ENCODE measurements at regions not wholly inside any gene's neighbourhood (a gene's known extent, or its start where the extent isn't known, plus 50 kb on each side); places are given as distances from the start of the nearest gene placed in this dataset.
A peak's percentile ranks its signal among the peaks of the same experiment; 100 is the strongest.

DNA sequence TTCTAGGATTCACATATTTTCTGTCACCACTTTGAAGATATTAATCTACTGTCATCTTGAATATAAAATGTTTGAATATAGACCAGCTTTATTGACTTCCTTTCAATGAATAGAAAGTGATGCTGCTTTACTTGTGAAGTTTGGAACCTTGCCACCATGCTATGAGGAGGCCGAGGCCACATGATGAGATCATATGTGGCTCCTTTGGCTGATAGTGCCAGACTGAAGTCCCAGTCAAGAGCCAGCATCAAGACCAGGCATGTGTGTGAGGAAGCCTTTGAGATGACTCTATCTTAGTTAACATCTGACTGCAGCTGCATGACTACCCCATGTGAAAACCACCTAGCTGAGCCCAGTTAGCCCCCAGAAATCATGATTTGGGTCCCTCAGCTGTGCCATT lies 169.5 kb downstream of the OTOR start:
- no peak overlapping the region for H3K4me3 ChIP-seq (replicated peaks; ENCODE audit: low read depth, low read length)
- TF ChIP-seq, protein P1, sequence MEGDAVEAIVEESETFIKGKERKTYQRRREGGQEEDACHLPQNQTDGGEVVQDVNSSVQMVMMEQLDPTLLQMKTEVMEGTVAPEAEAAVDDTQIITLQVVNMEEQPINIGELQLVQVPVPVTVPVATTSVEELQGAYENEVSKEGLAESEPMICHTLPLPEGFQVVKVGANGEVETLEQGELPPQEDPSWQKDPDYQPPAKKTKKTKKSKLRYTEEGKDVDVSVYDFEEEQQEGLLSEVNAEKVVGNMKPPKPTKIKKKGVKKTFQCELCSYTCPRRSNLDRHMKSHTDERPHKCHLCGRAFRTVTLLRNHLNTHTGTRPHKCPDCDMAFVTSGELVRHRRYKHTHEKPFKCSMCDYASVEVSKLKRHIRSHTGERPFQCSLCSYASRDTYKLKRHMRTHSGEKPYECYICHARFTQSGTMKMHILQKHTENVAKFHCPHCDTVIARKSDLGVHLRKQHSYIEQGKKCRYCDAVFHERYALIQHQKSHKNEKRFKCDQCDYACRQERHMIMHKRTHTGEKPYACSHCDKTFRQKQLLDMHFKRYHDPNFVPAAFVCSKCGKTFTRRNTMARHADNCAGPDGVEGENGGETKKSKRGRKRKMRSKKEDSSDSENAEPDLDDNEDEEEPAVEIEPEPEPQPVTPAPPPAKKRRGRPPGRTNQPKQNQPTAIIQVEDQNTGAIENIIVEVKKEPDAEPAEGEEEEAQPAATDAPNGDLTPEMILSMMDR (IDR thresholded peaks at IDR 0.05; ENCODE audit: low read length, missing control alignments), result no peak
- DNase-seq (ENCODE audit: low read depth), result no peak

DNA sequence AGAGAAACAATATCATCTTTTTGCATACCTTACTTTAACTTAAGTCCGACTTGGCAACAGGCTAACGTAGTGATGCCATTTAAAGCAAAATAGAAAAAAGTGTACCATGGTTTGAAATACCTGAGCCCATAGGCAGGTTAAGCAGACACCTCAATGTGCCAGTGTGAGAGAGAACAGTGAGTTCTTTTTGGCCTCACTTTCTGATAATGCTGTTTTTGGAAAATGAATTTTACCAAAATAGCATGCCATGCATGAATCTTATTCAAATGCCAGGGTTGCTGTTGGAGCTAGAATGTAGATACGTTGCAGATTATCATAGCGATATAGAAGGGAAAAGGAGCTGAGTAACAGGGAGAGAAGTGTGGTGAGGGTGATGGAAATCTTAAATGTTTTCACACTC lies 170.2 kb downstream of the OTOR start:
- H3K4me3 ChIP-seq (replicated peaks; ENCODE audit: low read depth, low read length), result no peak overlapping the region

DNA sequence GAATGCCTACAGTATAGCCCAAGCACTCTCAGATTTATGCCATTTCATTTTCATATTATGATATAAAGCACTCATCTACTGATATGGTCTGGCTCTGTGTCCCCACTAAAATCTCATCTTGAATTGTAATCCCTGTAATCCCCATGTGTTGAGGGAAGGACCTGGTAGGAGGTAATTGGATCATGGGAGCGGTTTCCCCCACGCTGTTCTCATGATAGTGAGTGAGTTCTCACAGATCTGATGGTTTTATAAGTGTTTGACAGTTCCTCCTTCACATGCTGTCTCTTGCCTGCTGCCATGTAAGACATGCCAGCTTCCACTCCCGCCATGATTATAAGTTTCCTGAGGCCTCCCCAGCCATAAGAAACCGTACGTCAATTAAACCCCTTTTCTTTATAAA lies 171.7 kb downstream of the OTOR start:
- TF ChIP-seq, protein P1 (IDR thresholded peaks at IDR 0.05; ENCODE audit: low read length, missing control alignments), result no peak
- no peak for DNase-seq (ENCODE audit: low read depth)
- no peak overlapping the region for H3K4me3 ChIP-seq (replicated peaks; ENCODE audit: low read depth, low read length)

More for the DNA sequence above, 170.2 kb downstream of the OTOR start:
- DNase-seq (ENCODE audit: low read depth), result no peak
- TF ChIP-seq, protein P1 (IDR thresholded peaks at IDR 0.05; ENCODE audit: low read length, missing control alignments), result no peak

DNA sequence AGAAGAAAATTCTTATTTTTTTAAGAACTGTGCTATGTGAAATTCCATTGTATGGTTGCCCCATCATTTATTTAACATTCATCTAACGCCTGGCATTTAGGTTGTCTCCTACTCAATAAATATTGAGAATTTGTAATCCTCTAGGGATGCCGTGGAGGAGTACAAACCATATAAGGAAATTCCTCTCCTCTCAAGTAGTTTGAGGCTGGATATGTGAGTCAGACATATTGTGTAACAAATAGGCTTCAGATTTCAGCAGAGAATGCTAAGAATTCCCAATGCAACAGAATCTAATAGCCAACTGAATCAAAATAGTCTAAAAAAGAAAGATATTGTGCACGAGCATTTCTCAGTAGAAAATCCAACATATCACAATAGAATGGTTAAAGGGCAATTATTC lies 174.7 kb downstream of the OTOR start:
- no peak overlapping the region for H3K4me3 ChIP-seq (replicated peaks; ENCODE audit: low read depth, low read length)
- TF ChIP-seq, protein P1 (IDR thresholded peaks at IDR 0.05; ENCODE audit: low read length, missing control alignments), result no peak
- peak; percentile 63 for DNase-seq (ENCODE audit: low read depth)

DNA sequence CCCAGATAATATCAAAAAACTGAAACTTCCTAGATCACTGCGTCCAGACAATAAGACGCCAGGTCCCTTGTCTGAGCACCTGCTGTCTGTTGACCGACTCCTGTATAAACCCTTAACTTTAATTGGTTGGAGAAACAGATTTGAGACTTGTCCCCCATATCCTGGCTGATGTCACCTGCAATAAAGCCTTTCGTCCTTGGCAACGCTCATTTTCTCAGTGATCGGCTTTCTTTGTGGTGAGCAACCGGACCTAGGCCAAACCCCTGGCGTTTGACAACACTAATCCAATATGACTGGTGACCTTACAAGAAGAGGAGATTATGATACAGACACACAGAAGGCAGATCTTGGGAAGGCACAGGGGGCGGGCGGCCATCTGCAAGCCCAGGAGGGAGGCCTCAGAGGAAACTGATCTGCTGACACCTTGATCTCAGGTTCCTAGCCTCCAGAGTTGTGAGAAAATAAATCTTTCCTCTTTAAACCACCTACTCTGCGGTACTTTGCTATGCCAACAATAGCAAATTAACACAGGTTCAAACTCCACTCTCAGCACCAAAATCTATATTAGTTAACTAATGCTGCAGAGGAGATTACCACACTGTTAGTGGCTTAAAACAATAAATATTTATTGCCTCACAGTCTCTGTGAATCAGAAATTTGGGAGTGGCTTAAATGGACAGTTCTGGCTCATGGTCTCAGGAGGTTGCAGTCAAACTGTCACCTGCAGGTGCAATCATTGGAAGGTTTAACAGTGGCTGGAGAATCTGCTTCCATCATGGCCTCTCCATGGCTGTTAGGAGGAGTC lies 178.7 kb downstream of the OTOR start:
- no peak for DNase-seq (ENCODE audit: low read depth)
- TF ChIP-seq, protein P1 (IDR thresholded peaks at IDR 0.05; ENCODE audit: low read length, missing control alignments), result no peak
- H3K4me3 ChIP-seq (replicated peaks; ENCODE audit: low read depth, low read length), result no peak overlapping the region

DNA sequence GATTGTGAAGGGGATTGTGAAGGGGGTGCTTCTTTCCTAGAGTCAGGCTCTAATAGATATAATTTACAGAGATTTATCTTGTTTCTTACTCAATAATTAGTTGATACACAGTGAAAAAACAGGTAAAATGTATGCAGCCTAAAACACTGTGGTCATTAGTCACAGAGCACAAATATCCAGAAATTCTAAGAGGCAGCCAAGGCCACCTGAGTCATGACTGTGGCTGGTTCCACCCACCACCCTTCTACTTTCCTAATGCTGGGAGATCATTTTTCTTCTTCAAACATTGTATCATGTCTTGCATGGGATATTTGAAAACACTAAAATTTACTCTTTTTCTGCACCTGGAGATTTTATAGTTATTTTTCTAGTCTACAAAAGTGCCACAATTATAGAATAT lies 181.6 kb downstream of the OTOR start:
- no peak overlapping the region for H3K4me3 ChIP-seq (replicated peaks; ENCODE audit: low read depth, low read length)
- TF ChIP-seq, protein P1 (IDR thresholded peaks at IDR 0.05; ENCODE audit: low read length, missing control alignments), result no peak
- no peak for DNase-seq (ENCODE audit: low read depth)

DNA sequence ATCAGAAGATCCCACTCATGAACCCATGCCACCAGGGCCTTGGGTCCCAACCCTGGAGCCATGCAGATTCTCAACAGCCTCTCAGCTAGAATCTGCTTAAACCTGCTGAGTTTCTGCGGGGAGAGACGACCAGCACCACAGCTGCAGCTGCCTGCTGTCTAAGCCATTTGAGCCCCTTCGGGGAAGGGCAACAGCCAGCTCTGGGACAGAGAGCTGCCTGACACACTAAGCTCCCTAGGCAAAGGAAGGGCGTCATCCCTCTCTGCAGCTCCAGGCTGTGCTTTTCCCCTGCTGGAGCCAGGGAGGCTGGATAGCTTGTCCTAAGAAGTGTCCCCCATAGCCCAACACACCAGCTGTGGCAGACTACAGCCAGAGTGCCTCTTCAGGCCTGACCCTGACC lies 182.5 kb downstream of the OTOR start:
- TF ChIP-seq, protein P1 (IDR thresholded peaks at IDR 0.05; ENCODE audit: low read length, missing control alignments), result no peak
- DNase-seq (ENCODE audit: low read depth), result no peak
- H3K4me3 ChIP-seq (replicated peaks; ENCODE audit: low read depth, low read length), result no peak overlapping the region
